Kidney (tissue), 13 donors: ENCODE measurements at regions not wholly inside any gene's neighbourhood (a gene's known extent, or its start where the extent isn't known, plus 50 kb on each side); places are given as distances from the start of the nearest gene placed in this dataset.
"Not testable (repeated sequence)": the region's sequence is repeated elsewhere in the genome, so short reads cannot be mapped to it uniquely, and the experiment has no call there.

Experiments used
- DNase-seq, 5 donors: peaks; one replicate each; pipeline ENCODE4 v3.0.0-alpha.2; 2013 to 2020
- FAIRE-seq: peaks from 2 replicates; lab custom pipeline; 2012; peaks lifted over from hg19 to GRCh38; lab: Jason Lieb, UNC
- H3K27ac ChIP-seq, 2 donors: one replicate each; pipeline ENCODE4 v1.7.0; 2013; ENCODE audit warnings: low read depth in 2 of 2, low read length in 2 of 2, inconsistent platforms in 1 of 2
- H3K27me3 ChIP-seq: one replicate; pipeline ENCODE4 v1.7.1; 2013; ENCODE audit warnings: low read length, inconsistent platforms; ENCODE audit not compliant: control insufficient read depth, insufficient read depth
- H3K36me3 ChIP-seq, 3 donors: one replicate each; pipeline versions ENCODE4 v1.7.0 to v1.7.1; 2013; ENCODE audit warnings: low read length in 3 of 3, control low read depth in 1 of 3, inconsistent platforms in 1 of 3; ENCODE audit not compliant: insufficient read depth in 3 of 3, control insufficient read depth in 2 of 3
- H3K4me1 ChIP-seq, 3 donors: one replicate each; pipeline versions ENCODE4 v1.7.0 to v1.7.1; 2013; ENCODE audit warnings: low read length in 3 of 3, inconsistent platforms in 1 of 3, low read depth in 1 of 3; ENCODE audit not compliant: control insufficient read depth in 2 of 3, insufficient read depth in 2 of 3
- H3K4me3 ChIP-seq, 3 donors: one replicate each; pipeline versions ENCODE4 v1.7.0 to v1.8.1; 2013; ENCODE audit warnings: low read length in 3 of 3, control low read depth in 1 of 3, inconsistent platforms in 1 of 3
- H3K9ac ChIP-seq, 3 donors: one replicate each; pipeline versions ENCODE4 v1.7.0 to v1.7.1; 2013; ENCODE audit warnings: low read length in 3 of 3, control low read depth in 1 of 3, inconsistent platforms in 1 of 3
- H3K9me3 ChIP-seq, 3 donors: one replicate each; pipeline versions ENCODE4 v1.7.0 to v1.7.1; 2013; ENCODE audit warnings: low read length in 3 of 3, control low read depth in 1 of 3, inconsistent platforms in 1 of 3; ENCODE audit not compliant: control insufficient read depth in 2 of 3, insufficient read depth in 1 of 3
- CTCF ChIP-seq: IDR thresholded peaks from 3 replicates; pipeline ENCODE4 v1.5.1; 2012; ENCODE audit warnings: mild to moderate bottlenecking, moderate library complexity, borderline replicate concordance; ENCODE audit not compliant: insufficient read depth; ENCODE audit errors: extremely low read depth
- intact Hi-C: fragments of 100-400 bp; cut with DNase I; formaldehyde crosslinking; loops from one replicate; pipeline ENCODE4 v1.11.1; 2022
- donor health status: control.
- donor health status: control.
- donor health status: control.
- donor health status: control.
- donor health status: control.
- donor health status: DM: yes; HTN: yes; CAD: no.
- donor health status: Normal renal cell carcinoma (clear cell type).

GRCh38 chr10:64659311-64659710, 1138.1 kb downstream of the REEP3 start:
- H3K9me3 ChIP-seq: no peaks in the 10 kb centered on the region
- intact Hi-C loops: no loop called here
- no peaks in the 10 kb centered on the region for H3K4me1 ChIP-seq
- FAIRE-seq (no peak), DNase-seq (no peak)
- no peaks in the 10 kb centered on the region for H3K36me3 ChIP-seq
- no peak overlapping the region for H3K9ac ChIP-seq
- no peak overlapping the region for H3K4me3 ChIP-seq
- H3K27me3 ChIP-seq: no peaks in the 10 kb centered on the region
- no peak overlapping the region for H3K27ac ChIP-seq
- no peak for TF ChIP-seq CTCF

- intact Hi-C loops: no loop called here
- Histone ChIP-seq H3K27ac (no peak overlapping the region), H3K9me3 (no peaks in the 10 kb centered on the region), H3K4me3 (no peak overlapping the region), H3K4me1 (no peaks in the 10 kb centered on the region), H3K27me3 (no peaks in the 10 kb centered on the region), H3K9ac (no peak overlapping the region), H3K36me3 (no peaks in the 10 kb centered on the region)
- FAIRE-seq: no peak
- DNase-seq: no peak
- no peak for TF ChIP-seq CTCF
Measured at GRCh38 chr10:64682043-64682442, 1160.8 kb downstream of the REEP3 start.

- Histone ChIP-seq H3K9me3 (no peaks in the 10 kb centered on the region), H3K4me3 (no peak overlapping the region), H3K27ac (no peak overlapping the region), H3K4me1 (no peaks in the 10 kb centered on the region), H3K27me3 (no peaks in the 10 kb centered on the region), H3K9ac (no peak overlapping the region), H3K36me3 (no peaks in the 10 kb centered on the region)
- intact Hi-C loops: no loop called here
- no peak for FAIRE-seq
- DNase-seq: no peak
- no peak for TF ChIP-seq CTCF
Measured at GRCh38 chr10:64690194-64690593, 1169.0 kb downstream of the REEP3 start.

- FAIRE-seq: no peak
- Histone ChIP-seq H3K27ac (no peak overlapping the region), H3K4me3 (no peak overlapping the region), H3K36me3 (no peaks in the 10 kb centered on the region), H3K27me3 (no peaks in the 10 kb centered on the region), H3K4me1 (no peaks in the 10 kb centered on the region), H3K9me3 (no peaks in the 10 kb centered on the region), H3K9ac (no peak overlapping the region)
- no peak for DNase-seq
- no peak for TF ChIP-seq CTCF
- intact Hi-C loops: no loop called here
Measured at GRCh38 chr10:64699244-64699643, 1178.0 kb downstream of the REEP3 start.

- intact Hi-C loops, H3K27me3 ChIP-seq, H3K4me3 ChIP-seq, FAIRE-seq, H3K9me3 ChIP-seq, H3K4me1 ChIP-seq, DNase-seq, H3K36me3 ChIP-seq, H3K27ac ChIP-seq, H3K9ac ChIP-seq: not testable (repeated sequence)
Measured at GRCh38 chr10:64702086-64702485, 1180.9 kb downstream of the REEP3 start.
